ENCODE measurements at regions not wholly inside any gene's neighbourhood (a gene's known extent, or its start where the extent isn't known, plus 50 kb on each side); places are given as distances from the start of the nearest gene placed in this dataset.

- intact Hi-C loops (cut with DNase I) = no loop called here
- no peak for DNase-seq
- peak; percentile 33 for ATAC-seq (ENCODE audit: poor library complexity)
Measured at GRCh38 chr6:82030301-82030700, 217.2 kb downstream of the IBTK start.

- no peak for DNase-seq
- intact Hi-C loops (cut with DNase I) = no loop called here
- ATAC-seq (ENCODE audit: poor library complexity) = no peak
Measured at GRCh38 chr6:82025271-82025670, 222.3 kb downstream of the IBTK start.

GRCh38 chr6:82022614-82023129 lies 224.9 kb downstream of the IBTK start:
- peak; percentile 47 for ATAC-seq (ENCODE audit: poor library complexity)
- intact Hi-C loops (cut with DNase I) = no loop called here

GRCh38 chr6:82017773-82018172 lies 229.8 kb downstream of the IBTK start:
- ATAC-seq (ENCODE audit: poor library complexity) (peak; percentile 36), DNase-seq (no peak)
- intact Hi-C loops (cut with DNase I) = no loop called here

More at GRCh38 chr6:82022614-82023129, 224.9 kb downstream of the IBTK start:
- no peak for DNase-seq

GRCh38 chr6:82017288-82017687 lies 230.3 kb downstream of the IBTK start:
- intact Hi-C loops (cut with DNase I) = no loop called here
- DNase-seq = no peak
- peak; percentile 86 for ATAC-seq (ENCODE audit: poor library complexity)

GRCh38 chr6:82015526-82015925 lies 232.0 kb downstream of the IBTK start:
- intact Hi-C loops (cut with DNase I) = no loop called here
- no peak for ATAC-seq (ENCODE audit: poor library complexity)
- no peak for DNase-seq

- no peak for DNase-seq
- intact Hi-C loops (cut with DNase I) = no loop called here
- ATAC-seq (ENCODE audit: poor library complexity) = no peak
Measured at GRCh38 chr6:82015043-82015442, 232.5 kb downstream of the IBTK start.

GRCh38 chr6:82013561-82014530 lies 233.7 kb downstream of the IBTK start:
- no peak for DNase-seq

GRCh38 chr6:82006027-82006738 lies 241.4 kb downstream of the IBTK start:
- DNase-seq (no peak), ATAC-seq (ENCODE audit: poor library complexity) (peak; percentile 80)
- intact Hi-C loops (cut with DNase I) = loop anchor here (10.0 kb wide), 1 partner anchor 251 kb away; the partner anchor contains the start of gene TENT5A

More at GRCh38 chr6:82013561-82014530, 233.7 kb downstream of the IBTK start:
- peak; percentile 79 for ATAC-seq (ENCODE audit: poor library complexity)
- intact Hi-C loops (cut with DNase I) = no loop called here

- ATAC-seq (ENCODE audit: poor library complexity) (no peak), DNase-seq (no peak)
- intact Hi-C loops (cut with DNase I) = loop anchor here (10.0 kb wide), 1 partner anchor 246 kb away; the partner anchor contains the start of gene TENT5A
Measured at GRCh38 chr6:82000551-82000950, 247.0 kb downstream of the IBTK start.

- ATAC-seq (ENCODE audit: poor library complexity) = no peak
- DNase-seq = no peak
- intact Hi-C loops (cut with DNase I) = loop anchor here (10.0 kb wide), 1 partner anchor 245 kb away; the partner anchor contains the start of gene TENT5A
Measured at GRCh38 chr6:81999826-82000225, 247.3 kb upstream of the TENT5A start.

GRCh38 chr6:81999270-81999669 lies 246.8 kb upstream of the TENT5A start:
- intact Hi-C loops (cut with DNase I) = no loop called here
- DNase-seq (no peak), ATAC-seq (ENCODE audit: poor library complexity) (no peak)

GRCh38 chr6:81998432-81998831 lies 246.0 kb upstream of the TENT5A start:
- ATAC-seq (ENCODE audit: poor library complexity) (no peak), DNase-seq (no peak)
- intact Hi-C loops (cut with DNase I) = no loop called here

GRCh38 chr6:81997090-81997926 lies 244.8 kb upstream of the TENT5A start:
- no peak for ATAC-seq (ENCODE audit: poor library complexity)
- intact Hi-C loops (cut with DNase I) = no loop called here

GRCh38 chr6:81996414-81996813 lies 243.9 kb upstream of the TENT5A start:
- DNase-seq (no peak), ATAC-seq (ENCODE audit: poor library complexity) (no peak)
- intact Hi-C loops (cut with DNase I) = no loop called here

More at GRCh38 chr6:81997090-81997926, 244.8 kb upstream of the TENT5A start:
- DNase-seq = no peak

- intact Hi-C loops (cut with DNase I) = no loop called here
- no peak for ATAC-seq (ENCODE audit: poor library complexity)
- DNase-seq = no peak
Measured at GRCh38 chr6:81995548-81996289, 243.2 kb upstream of the TENT5A start.

- intact Hi-C loops (cut with DNase I) = no loop called here
- DNase-seq (no peak), ATAC-seq (ENCODE audit: poor library complexity) (no peak)
Measured at GRCh38 chr6:81988871-81989270, 236.4 kb upstream of the TENT5A start.

- ATAC-seq (ENCODE audit: poor library complexity) (no peak), DNase-seq (no peak)
- intact Hi-C loops (cut with DNase I) = no loop called here
Measured at GRCh38 chr6:81988446-81988845, 236.0 kb upstream of the TENT5A start.
